SU-DHL-6 (cell line): ENCODE measurements at regions not wholly inside any gene's neighbourhood (a gene's known extent, or its start where the extent isn't known, plus 50 kb on each side); places are given as distances from the start of the nearest gene placed in this dataset.

Source experiments
- CTCF ChIP-seq: fragments of 200-600 bp; sonication (generic); IDR thresholded peaks from one replicate; pipeline ENCODE4 v1.5.1; 2017; ENCODE audit warnings: antibody characterized with exemption, mild to moderate bottlenecking, low read length, moderate library complexity; ENCODE audit not compliant: insufficient read depth, poor library complexity, severe bottlenecking
- EZH2phosphoT487 ChIP-seq: fragments of 200-600 bp; sonication (generic), shearing (Covaris generic); conservative IDR thresholded peaks from 2 replicates; pipeline ENCODE4 v1.6.1; 2018; ENCODE audit warnings: mild to moderate bottlenecking, antibody characterized with exemption, low read length, moderate library complexity, mixed read lengths

GRCh38 chr9:121563881-121564460, 64.3 kb upstream of the GGTA1 start:
- TF ChIP-seq EZH2phosphoT487 (no peak), CTCF (no peak)
